K562 (cell line): ENCODE measurements at regions not wholly inside any gene's neighbourhood (a gene's known extent, or its start where the extent isn't known, plus 50 kb on each side); places are given as distances from the start of the nearest gene placed in this dataset.

ENCODE experiments used
- ATAC-seq: fragments of 200-7000 bp; cut with Tn5 transposase; 3 replicates; pipeline ENCODE4 v1.9.1; 2020; ENCODE audit warnings: moderate library complexity
- BruUV-seq: library from RNA; stranded (reverse); fragments of 400-500 nt; replicated peaks from 2 replicates; lab custom pipeline; 2021; lab: Mats Ljungman, UMichigan
- CTCF ChIA-PET: fragments of 300-600 bp; formaldehyde crosslinking; extraction: SDS; loops from one replicate; lab custom pipeline; 2021; ENCODE audit warnings: low intra/inter-chr PET ratio; lab: Yijun Ruan, JAX
- POLR2A ChIA-PET: fragments of 300-600, 350-650 bp; sonication (Branson Sonifier 250); formaldehyde crosslinking; extraction: SDS; loops from one replicate; lab custom pipeline; 2021; ENCODE audit warnings: antibody characterized with exemption, inconsistent platforms; lab: Yijun Ruan, JAX
- DNase-seq, 4 experiments: peaks; one replicate each; pipeline versions ENCODE4 v3.0.0 to v3.0.0-alpha.2; 2011 to 2018; ENCODE audit warnings: low spot score in 3 of 4, mixed read lengths in 3 of 4; ENCODE audit errors: extremely low read depth in 1 of 4
- FAIRE-seq: peaks from 2 replicates; lab custom pipeline; 2011; peaks lifted over from hg19 to GRCh38; lab: Jason Lieb, UNC
- H2AFZ ChIP-seq: 2 replicates; pipeline ENCODE4 v1.6.0; 2011; ENCODE audit warnings: low read depth, low read length, control low read depth, inconsistent platforms
- H3K27ac ChIP-seq: fragments of 200-600 bp; 3 replicates; pipeline ENCODE4 v1.8.0; 2011; ENCODE audit warnings: low read depth, mild to moderate bottlenecking, control low read depth, inconsistent platforms, low read length, moderate library complexity, mixed read lengths; ENCODE audit errors: extremely low read depth
- H3K27me3 ChIP-seq, 2 experiments: fragments of 300-600 bp in 1 of 2; 2 replicates in 1 of 2; 3 replicates in 1 of 2; pipeline versions ENCODE4 v1.6.0 to v1.8.0; 2011; ENCODE audit warnings: inconsistent platforms in 2 of 2, low read length in 2 of 2, mild to moderate bottlenecking in 1 of 2, mixed read lengths in 1 of 2, moderate library complexity in 1 of 2; ENCODE audit not compliant: control insufficient read depth in 2 of 2, insufficient read depth in 2 of 2
- H3K36me3 ChIP-seq: fragments of 300-600 bp; 3 replicates; pipeline ENCODE4 v1.8.0; 2011; ENCODE audit warnings: mild to moderate bottlenecking, low read length, inconsistent platforms; ENCODE audit not compliant: control insufficient read depth, insufficient read depth
- H3K4me1 ChIP-seq, 2 experiments: fragments of 200-600 bp in 1 of 2; replicated peaks in 1 of 2; 2 replicates in 1 of 2; 3 replicates in 1 of 2; pipeline versions ENCODE4 v1.5.1 to v1.8.0; 2011; ENCODE audit warnings: inconsistent platforms in 2 of 2, low read length in 2 of 2, mild to moderate bottlenecking in 1 of 2, mixed read lengths in 1 of 2, moderate library complexity in 1 of 2; ENCODE audit not compliant: control insufficient read depth in 2 of 2, insufficient read depth in 2 of 2
- H3K4me2 ChIP-seq: 2 replicates; pipeline ENCODE4 v1.6.1; 2011; ENCODE audit warnings: low read length, control low read depth, inconsistent platforms, mixed read lengths; ENCODE audit not compliant: insufficient read depth
- H3K4me3 ChIP-seq: fragments of 200-600 bp; sonication (generic), shearing (Covaris generic); 2 replicates; pipeline ENCODE4 v1.5.1; 2016; ENCODE audit warnings: control low read depth, inconsistent platforms
- H3K79me2 ChIP-seq: fragments of 200-600 bp; 3 replicates; pipeline ENCODE4 v1.8.0; 2011; ENCODE audit warnings: low read length, inconsistent platforms; ENCODE audit not compliant: control insufficient read depth, insufficient read depth
- H3K9ac ChIP-seq, 2 experiments: 2 replicates each; pipeline versions ENCODE4 v1.6.0 to v1.6.1; 2011; ENCODE audit warnings: low read depth in 2 of 2, low read length in 2 of 2, control low read depth in 1 of 2, inconsistent platforms in 1 of 2, mild to moderate bottlenecking in 1 of 2, mixed read lengths in 1 of 2; ENCODE audit not compliant: insufficient read depth in 1 of 2
- H3K9me1 ChIP-seq: one replicate; pipeline ENCODE4 v1.6.0; 2011; ENCODE audit warnings: inconsistent platforms, mild to moderate bottlenecking, low read length, moderate library complexity; ENCODE audit not compliant: control insufficient read depth, insufficient read depth
- H3K9me3 ChIP-seq: replicated peaks from 2 replicates; pipeline ENCODE4 v1.5.1; 2011; ENCODE audit warnings: low read depth, low read length, inconsistent platforms; ENCODE audit not compliant: control insufficient read depth, insufficient read depth
- H4K20me1 ChIP-seq: replicated peaks from 2 replicates; pipeline ENCODE4 v1.6.1; 2011; ENCODE audit warnings: low read length, inconsistent platforms, mixed read lengths; ENCODE audit not compliant: control insufficient read depth, insufficient read depth
- BRF1 ChIP-seq: IDR thresholded peaks from 3 replicates; pipeline ENCODE4 v1.6.1; 2011; ENCODE audit warnings: borderline replicate concordance, mild to moderate bottlenecking; ENCODE audit not compliant: insufficient read length; ENCODE audit errors: extremely low read depth
- CEBPZ ChIP-seq: fragments of 150-350 bp; IDR thresholded peaks from 2 replicates; pipeline ENCODE4 v1.6.1; 2014; ENCODE audit warnings: low read depth, mild to moderate bottlenecking, low read length, borderline replicate concordance
- ESRRA ChIP-seq: fragments of 450-650 bp; IDR thresholded peaks from 2 replicates; pipeline ENCODE4 v1.6.1; 2014; ENCODE audit warnings: low read depth, mild to moderate bottlenecking, moderate library complexity, borderline replicate concordance
- ETV5 ChIP-seq: sonication (generic); formaldehyde crosslinking; IDR thresholded peaks from 2 replicates; pipeline ENCODE4 v1.4.0; 2020; ENCODE audit warnings: low read depth, mild to moderate bottlenecking, missing genetic modification reagents
- GTF2F1 ChIP-seq: IDR thresholded peaks from 2 replicates; pipeline ENCODE4 v1.6.1; 2011; ENCODE audit warnings: low read depth, low read length, improper control_type of control experiment
- MCM7 ChIP-seq, 2 experiments: fragments of 450-650 bp; IDR thresholded peaks; 2 replicates each; pipeline ENCODE4 v1.6.1; 2016 to 2018
- NR2F6 ChIP-seq: fragments of 450-650 bp; formaldehyde crosslinking; IDR thresholded peaks from 2 replicates; pipeline ENCODE4 v1.4.0; 2020; ENCODE audit warnings: mild to moderate bottlenecking
- PHB2 ChIP-seq: fragments of 450-650 bp; IDR thresholded peaks from 2 replicates; pipeline ENCODE4 v1.6.1; 2017; ENCODE audit warnings: low read depth
- POLR2A ChIP-seq: fragments of 450-650 bp; conservative IDR thresholded peaks from 2 replicates; pipeline ENCODE4 v1.6.1; 2016
- POLR3G ChIP-seq: IDR thresholded peaks from 2 replicates; pipeline ENCODE4 v1.6.1; 2011; ENCODE audit not compliant: insufficient read length, insufficient replicate concordance; ENCODE audit errors: extremely low read depth
- RAD51 ChIP-seq: fragments of 450-650 bp; IDR thresholded peaks from 2 replicates; pipeline ENCODE4 v1.7.1; 2016; ENCODE audit warnings: low read depth, mild to moderate bottlenecking, borderline replicate concordance
- SMARCB1 ChIP-seq: IDR thresholded peaks from 2 replicates; pipeline ENCODE4 v1.6.1; 2011; ENCODE audit warnings: improper control_type of control experiment, low read depth; ENCODE audit not compliant: insufficient read length
- STAG1 ChIP-seq: sonication (generic); formaldehyde crosslinking; IDR thresholded peaks from 2 replicates; pipeline ENCODE4 v1.5.0; 2020; ENCODE audit warnings: missing genetic modification reagents, borderline replicate concordance
- TCFL5 ChIP-seq: fragments of 250-450 bp; sonication (Bioruptor Pico); conservative IDR thresholded peaks from 2 replicates; pipeline ENCODE4 v1.6.1; 2021; ENCODE audit warnings: mild to moderate bottlenecking, moderate library complexity, matching md5 sums
- ZNF586 ChIP-seq: fragments of 450-650 bp; formaldehyde crosslinking; conservative IDR thresholded peaks from 2 replicates; pipeline ENCODE4 v1.4.0; 2020; ENCODE audit warnings: mild to moderate bottlenecking, moderate library complexity
- ZNF717 ChIP-seq: fragments of 250-450 bp; sonication (Bioruptor Pico); IDR thresholded peaks from 2 replicates; pipeline ENCODE4 v1.5.0; 2021
- in situ Hi-C: fragments of 300-500 bp; cut with MboI; formaldehyde crosslinking; loops from 4 replicates; pipeline ENCODE4 v1.15.0; 2018; ENCODE audit warnings: inconsistent platforms, mixed read lengths
- intact Hi-C: fragments of 100-400 bp; cut with micrococcal nuclease; formaldehyde crosslinking; loops from 2 replicates; pipeline ENCODE4 v1.14.2; 2022
- TF ChIP-seq, protein P1 (sequence below), 2 experiments: fragments of 450-650 bp in 1 of 2; sonication (generic) in 1 of 2; formaldehyde crosslinking; conservative IDR thresholded peaks; 2 replicates each; pipeline versions ENCODE4 v1.4.0 to v1.8.1; 2020 to 2022; ENCODE audit warnings: mild to moderate bottlenecking in 1 of 2, missing genetic modification reagents in 1 of 2

DNA sequence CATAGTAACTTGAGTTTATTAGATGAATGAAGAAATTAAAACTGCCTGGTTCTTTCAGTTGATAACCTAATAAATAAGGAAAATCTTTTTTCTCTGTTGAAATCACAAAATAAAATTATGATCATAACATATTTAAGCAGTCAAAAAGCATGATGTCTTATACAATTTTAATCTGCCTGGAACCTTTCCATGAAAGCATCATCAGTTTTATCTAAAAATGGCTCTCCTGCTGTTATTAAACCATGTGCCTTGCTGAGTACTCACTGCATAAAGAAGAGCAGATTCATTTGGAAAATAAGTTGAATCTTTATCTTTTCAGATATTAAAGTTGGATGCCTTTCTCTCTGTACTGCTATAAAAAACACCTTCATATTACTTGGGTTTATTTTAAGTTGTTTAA is 148.8 kb downstream of the SLC24A2 start:
- intact Hi-C loops (loop anchor here (10.0 kb wide), 1 partner anchor 125 kb away; no protein-coding TSS in a partner anchor), in situ Hi-C loops (no loop called here)
- Histone ChIP-seq H3K9me1 (no peaks in the 10 kb centered on the region), H3K4me1 (no peaks in the 10 kb centered on the region; a peak in 1 of 5 replicates), H3K79me2 (no peaks in the 10 kb centered on the region), H3K4me3 (no peak overlapping the region), H3K9me3 (no peaks in the 10 kb centered on the region), H3K9ac (no peak overlapping the region), H3K27ac (no peak overlapping the region), H3K27me3 (no peaks in the 10 kb centered on the region), H3K4me2 (no peak overlapping the region), H3K36me3 (no peaks in the 10 kb centered on the region), H4K20me1 (no peaks in the 10 kb centered on the region), H2AFZ (no peak overlapping the region)
- ChIA-PET CTCF (no interaction called here), POLR2A (no interaction called here)
- TF ChIP-seq TCFL5 (CRISPR knock-in tag), result no peak
- TF ChIP-seq STAG1, result no peak
- no peak for TF ChIP-seq ZNF586 (CRISPR knock-in tag)
- TF ChIP-seq MCM7 (IDR thresholded peaks at IDR 0.05), result no peak
- TF ChIP-seq SMARCB1, result no peak
- TF ChIP-seq ETV5, result no peak
- no peak for TF ChIP-seq GTF2F1
- TF ChIP-seq BRF1, result no peak
- TF ChIP-seq, protein P1, sequence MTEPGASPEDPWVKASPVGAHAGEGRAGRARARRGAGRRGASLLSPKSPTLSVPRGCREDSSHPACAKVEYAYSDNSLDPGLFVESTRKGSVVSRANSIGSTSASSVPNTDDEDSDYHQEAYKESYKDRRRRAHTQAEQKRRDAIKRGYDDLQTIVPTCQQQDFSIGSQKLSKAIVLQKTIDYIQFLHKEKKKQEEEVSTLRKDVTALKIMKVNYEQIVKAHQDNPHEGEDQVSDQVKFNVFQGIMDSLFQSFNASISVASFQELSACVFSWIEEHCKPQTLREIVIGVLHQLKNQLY (CRISPR knock-in tag; conservative IDR thresholded peaks at IDR 0.05), result no peak
- no peak for TF ChIP-seq CEBPZ
- TF ChIP-seq PHB2, result no peak
- no peak for TF ChIP-seq RAD51
- TF ChIP-seq NR2F6 (CRISPR knock-in tag), result no peak
- no peak for TF ChIP-seq POLR3G
- no peak for TF ChIP-seq ESRRA
- no peak for TF ChIP-seq ZNF717 (CRISPR knock-in tag)
- no peak for TF ChIP-seq POLR2A
- FAIRE-seq (no peak), DNase-seq (no peak), ATAC-seq (no peak)
- BruUV-seq, result no TSS peak
